ENCODE measurements at regions not wholly inside any gene's neighbourhood (a gene's known extent, or its start where the extent isn't known, plus 50 kb on each side); places are given as distances from the start of the nearest gene placed in this dataset.

DNA sequence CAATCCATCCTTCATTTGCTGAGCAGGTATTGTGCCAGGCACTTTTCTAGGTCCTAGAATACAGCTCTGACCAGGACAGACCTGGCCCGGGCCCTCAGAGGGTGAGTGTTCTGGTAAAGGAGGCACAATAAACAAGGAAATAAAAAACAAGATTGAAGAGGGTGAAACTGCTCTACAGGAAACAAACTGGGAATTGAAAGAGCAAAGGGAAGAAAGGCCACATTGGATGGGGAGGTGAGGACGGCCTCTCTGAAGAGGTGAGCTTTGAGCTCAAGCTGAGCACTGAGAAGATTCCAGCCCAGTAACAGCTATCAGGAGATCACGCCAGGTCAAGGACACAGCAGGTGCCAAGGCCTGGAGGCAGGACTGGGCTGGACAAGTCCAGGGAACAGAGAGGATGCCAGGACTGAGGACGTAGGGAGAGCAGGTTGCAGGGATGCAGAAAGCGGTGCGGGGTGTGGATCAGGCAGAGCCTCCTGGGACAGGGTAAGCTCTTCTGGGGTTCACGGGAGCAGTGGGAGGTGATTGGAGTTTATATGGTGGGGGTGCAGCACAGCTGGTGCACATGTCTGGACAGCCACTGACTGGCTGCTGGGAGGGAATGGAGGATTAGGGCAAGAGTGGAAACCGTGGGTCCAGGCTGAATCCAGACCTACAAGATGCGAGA, 433.3 kb downstream of the PREX1 start:
- TF ChIP-seq CTCF (IDR thresholded peaks at IDR 0.05) (no peak), POLR2A (IDR thresholded peaks at IDR 0.05) (no peak)
